Tibial nerve (tissue), 4 donors: ENCODE measurements at regions not wholly inside any gene's neighbourhood (a gene's known extent, or its start where the extent isn't known, plus 50 kb on each side); places are given as distances from the start of the nearest gene placed in this dataset.

ENCODE experiments used
- DNase-seq, 2 donors: peaks; one replicate each; pipeline ENCODE4 v3.0.0-alpha.2; 2019; ENCODE audit warnings: low spot score in 2 of 2
- H3K27ac ChIP-seq, 4 donors: fragments of 200-600 bp; sonication (generic) in 3 of 4; one replicate each; pipeline ENCODE4 v1.5.1; 2017 to 2019; ENCODE audit warnings: mild to moderate bottlenecking in 1 of 4
- H3K27me3 ChIP-seq, 2 donors: fragments of 200-600 bp; sonication (generic) in 1 of 2; one replicate each; pipeline versions ENCODE4 v1.5.1 to v1.6.0; 2017 to 2019
- H3K36me3 ChIP-seq, 3 donors: fragments of 200-600 bp; sonication (generic); one replicate each; pipeline ENCODE4 v1.5.1; 2018 to 2019
- H3K4me1 ChIP-seq, 4 donors: fragments of 200-600 bp; sonication (generic) in 3 of 4; one replicate each; pipeline ENCODE4 v1.5.1; 2017 to 2019
- H3K4me3 ChIP-seq, 4 donors: fragments of 200-600 bp; sonication (generic) in 3 of 4; one replicate each; pipeline ENCODE4 v1.5.1; 2017 to 2019; ENCODE audit warnings: mild to moderate bottlenecking in 1 of 4, moderate library complexity in 1 of 4
- H3K9me3 ChIP-seq, 4 donors: fragments of 200-600 bp; sonication (generic) in 3 of 4; one replicate each; pipeline ENCODE4 v1.5.1; 2017 to 2019
- EP300 ChIP-seq, 2 donors: sonication (generic); formaldehyde crosslinking; IDR thresholded peaks; one replicate each; pipeline ENCODE4 v1.6.1; 2017; ENCODE audit warnings: antibody characterized with exemption in 2 of 2, mild to moderate bottlenecking in 1 of 2
- POLR2A ChIP-seq, 2 donors: fragments of 450-650 bp; IDR thresholded peaks; one replicate each; pipeline ENCODE4 v1.6.1; 2017; ENCODE audit warnings: antibody characterized with exemption in 2 of 2, mild to moderate bottlenecking in 2 of 2, moderate library complexity in 2 of 2
- WGBS, 2 donors: methylation state at CpG; one replicate each; pipeline ENCODE4 v1.1.5; 2018; 5-methylcytosine and 5-hydroxymethylcytosine counted together
- TF ChIP-seq, protein P1 (sequence below), 5 experiments: fragments of 200-600 bp in 3 of 5; fragments of 450-650 bp in 2 of 5; sonication (generic) in 3 of 5; IDR thresholded peaks; one replicate each; pipeline ENCODE4 v1.5.1; 2016 to 2019; ENCODE audit warnings: antibody characterized with exemption in 5 of 5, mild to moderate bottlenecking in 3 of 5, moderate library complexity in 2 of 5

DNA sequence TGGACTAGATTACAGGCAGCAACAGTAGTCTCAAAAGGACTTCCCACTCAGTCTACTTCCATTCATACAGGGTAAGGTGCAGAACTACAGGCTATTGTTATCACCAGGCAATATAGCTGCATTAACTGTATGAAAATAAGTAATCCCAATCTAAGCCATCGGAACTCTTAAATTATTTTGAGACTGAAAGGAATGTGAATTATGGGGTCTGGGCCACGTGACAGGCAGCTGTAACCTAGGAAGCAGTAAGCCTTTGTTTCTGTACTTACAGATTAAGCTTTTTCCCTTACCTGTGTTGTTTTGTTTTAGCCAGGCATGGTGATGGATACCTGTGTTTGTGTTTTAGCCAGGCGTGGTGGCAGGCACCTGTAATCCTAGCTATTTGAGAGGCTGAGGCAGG is 152.4 kb upstream of the TRIM24 start:
- no peak for DNase-seq
- H3K9me3 ChIP-seq: peaks cover 0 to 8% (median 0%) of the 10 kb centered on the region in 4 donors
- no peaks in the 10 kb centered on the region for H3K36me3 ChIP-seq
- H3K27me3 ChIP-seq: no peaks in the 10 kb centered on the region
- H3K27ac ChIP-seq: no peak overlapping the region
- 66 to 69% methylated on average over 3 of the region's 3 CpGs for WGBS, 2 donors
- H3K4me3 ChIP-seq: no peak overlapping the region
- TF ChIP-seq POLR2A (IDR thresholded peaks at IDR 0.05): no peak
- TF ChIP-seq, protein P1, sequence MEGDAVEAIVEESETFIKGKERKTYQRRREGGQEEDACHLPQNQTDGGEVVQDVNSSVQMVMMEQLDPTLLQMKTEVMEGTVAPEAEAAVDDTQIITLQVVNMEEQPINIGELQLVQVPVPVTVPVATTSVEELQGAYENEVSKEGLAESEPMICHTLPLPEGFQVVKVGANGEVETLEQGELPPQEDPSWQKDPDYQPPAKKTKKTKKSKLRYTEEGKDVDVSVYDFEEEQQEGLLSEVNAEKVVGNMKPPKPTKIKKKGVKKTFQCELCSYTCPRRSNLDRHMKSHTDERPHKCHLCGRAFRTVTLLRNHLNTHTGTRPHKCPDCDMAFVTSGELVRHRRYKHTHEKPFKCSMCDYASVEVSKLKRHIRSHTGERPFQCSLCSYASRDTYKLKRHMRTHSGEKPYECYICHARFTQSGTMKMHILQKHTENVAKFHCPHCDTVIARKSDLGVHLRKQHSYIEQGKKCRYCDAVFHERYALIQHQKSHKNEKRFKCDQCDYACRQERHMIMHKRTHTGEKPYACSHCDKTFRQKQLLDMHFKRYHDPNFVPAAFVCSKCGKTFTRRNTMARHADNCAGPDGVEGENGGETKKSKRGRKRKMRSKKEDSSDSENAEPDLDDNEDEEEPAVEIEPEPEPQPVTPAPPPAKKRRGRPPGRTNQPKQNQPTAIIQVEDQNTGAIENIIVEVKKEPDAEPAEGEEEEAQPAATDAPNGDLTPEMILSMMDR (IDR thresholded peaks at IDR 0.05): no peak
- no peak for TF ChIP-seq EP300 (IDR thresholded peaks at IDR 0.05)
- no peaks in the 10 kb centered on the region for H3K4me1 ChIP-seq

DNA sequence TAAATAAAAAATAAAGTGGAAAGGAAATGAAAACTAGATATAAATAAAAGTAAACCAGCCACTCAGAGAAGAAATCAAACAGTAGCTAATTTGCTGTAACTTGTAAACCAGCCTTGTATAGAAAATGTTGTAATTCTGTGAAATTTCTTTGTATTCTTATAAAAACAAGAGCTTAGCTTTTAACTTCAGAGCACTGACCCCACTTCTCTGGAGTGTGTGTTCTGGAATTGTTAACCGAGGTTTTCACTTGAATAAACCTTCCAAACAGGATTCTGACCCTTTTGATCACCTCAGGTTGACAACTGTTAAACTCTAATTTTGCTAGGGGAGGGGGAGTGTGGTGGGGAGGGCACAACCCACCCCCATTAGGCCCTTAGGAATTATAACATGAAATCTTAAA is 151.9 kb upstream of the TRIM24 start:
- TF ChIP-seq POLR2A (IDR thresholded peaks at IDR 0.05): no peak
- TF ChIP-seq, protein P1 (IDR thresholded peaks at IDR 0.05): no peak
- no peak for TF ChIP-seq EP300 (IDR thresholded peaks at IDR 0.05)
- no peak overlapping the region for H3K4me3 ChIP-seq
- 27 to 38% methylated on average over 1 of the region's 1 CpG for WGBS, 2 donors

DNA sequence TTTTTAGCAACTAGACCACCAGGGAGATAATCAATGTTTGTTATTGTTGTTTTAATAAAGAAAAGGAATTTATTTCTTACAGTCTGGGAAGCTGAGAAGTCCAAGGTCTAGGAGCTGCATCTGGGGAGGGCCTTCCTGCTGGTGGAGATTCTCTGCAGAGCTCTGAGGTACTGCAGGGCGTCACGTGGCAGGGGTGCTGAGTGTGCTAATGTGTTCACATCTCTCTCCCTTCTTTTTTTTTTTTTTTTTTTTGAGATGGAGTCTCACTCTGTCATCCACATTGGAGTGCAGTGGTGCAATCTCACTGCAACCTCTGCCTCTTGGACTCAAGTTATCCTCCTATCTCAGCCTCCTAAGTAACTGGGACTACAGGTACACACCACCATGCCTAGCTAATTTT is 150.9 kb upstream of the TRIM24 start:
- H3K27ac ChIP-seq: no peak overlapping the region
- TF ChIP-seq, protein P1 (IDR thresholded peaks at IDR 0.05): no peak
- TF ChIP-seq POLR2A (IDR thresholded peaks at IDR 0.05) (no peak), EP300 (IDR thresholded peaks at IDR 0.05) (no peak)
- H3K4me3 ChIP-seq: no peak overlapping the region
- no peaks in the 10 kb centered on the region for H3K27me3 ChIP-seq
- DNase-seq: no peak
- H3K36me3 ChIP-seq: no peaks in the 10 kb centered on the region
- H3K4me1 ChIP-seq: no peaks in the 10 kb centered on the region
- WGBS, 2 donors: 68 to 69% methylated on average over 2 of the region's 2 CpGs
- peaks cover 0 to 5% (median 0%) of the 10 kb centered on the region in 4 donors for H3K9me3 ChIP-seq

More for the DNA sequence above, 151.9 kb upstream of the TRIM24 start:
- no peaks in the 10 kb centered on the region for H3K4me1 ChIP-seq
- peaks cover 0 to 8% (median 0%) of the 10 kb centered on the region in 4 donors for H3K9me3 ChIP-seq
- H3K27me3 ChIP-seq: no peaks in the 10 kb centered on the region
- no peak for DNase-seq
- H3K36me3 ChIP-seq: no peaks in the 10 kb centered on the region
- H3K27ac ChIP-seq: no peak overlapping the region

GRCh38 chr7:138313829-138314178 is 146.3 kb upstream of the TRIM24 start:
- no peak for DNase-seq
- TF ChIP-seq, protein P1 (IDR thresholded peaks at IDR 0.05): no peak
- TF ChIP-seq EP300 (IDR thresholded peaks at IDR 0.05) (no peak), POLR2A (IDR thresholded peaks at IDR 0.05) (no peak)
- H3K27me3 ChIP-seq: no peaks in the 10 kb centered on the region
- H3K9me3 ChIP-seq: peaks cover 0 to 12% (median 0%) of the 10 kb centered on the region in 4 donors
- no peaks in the 10 kb centered on the region for H3K36me3 ChIP-seq
- H3K4me1 ChIP-seq: no peaks in the 10 kb centered on the region
- WGBS, 2 donors: 81 to 89% methylated on average over 2 of the region's 2 CpGs
- H3K27ac ChIP-seq: no peak overlapping the region
- H3K4me3 ChIP-seq: no peak overlapping the region

- Histone ChIP-seq H3K27me3 (no peaks in the 10 kb centered on the region), H3K9me3 (peaks cover 0 to 12% (median 0%) of the 10 kb centered on the region in 4 donors), H3K27ac (no peak overlapping the region), H3K36me3 (no peaks in the 10 kb centered on the region), H3K4me3 (no peak overlapping the region), H3K4me1 (no peaks in the 10 kb centered on the region)
- 49 to 52% methylated on average over 4 of the region's 4 CpGs for WGBS, 2 donors
- TF ChIP-seq POLR2A (IDR thresholded peaks at IDR 0.05): no peak
- TF ChIP-seq EP300 (IDR thresholded peaks at IDR 0.05): no peak
- TF ChIP-seq, protein P1 (IDR thresholded peaks at IDR 0.05): no peak
- no peak for DNase-seq
Observed at GRCh38 chr7:138316421-138317043, 143.5 kb upstream of the TRIM24 start.
